ENCODE measurements at regions not wholly inside any gene's neighbourhood (a gene's known extent, or its start where the extent isn't known, plus 50 kb on each side); places are given as distances from the start of the nearest gene placed in this dataset.

DNA sequence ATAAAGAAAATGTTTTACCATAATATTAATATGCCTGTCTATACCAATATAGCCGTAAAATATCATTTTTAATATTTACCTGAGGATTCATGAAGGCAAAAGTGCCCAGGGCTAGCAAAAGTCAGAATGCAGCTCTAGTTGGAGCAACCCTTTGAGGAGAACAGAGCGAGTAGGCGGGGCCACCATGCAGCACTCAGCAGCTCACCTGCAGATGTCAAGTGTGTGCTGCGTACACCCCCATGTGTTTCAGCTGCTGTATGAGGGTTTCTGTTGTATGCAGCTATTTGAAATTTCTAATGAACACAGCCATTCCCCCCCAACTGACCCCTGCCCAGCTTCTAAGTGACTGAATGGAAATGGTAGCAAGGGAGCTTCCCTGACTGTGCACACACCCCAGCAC lies 508.0 kb downstream of the QKI start:
- H3K9me2 ChIP-seq (replicated peaks; ENCODE audit: insufficient read depth, low read length): no peaks in the 10 kb centered on the region
- no peak overlapping the region for H3K9ac ChIP-seq (ENCODE audit: low read length)
- no peaks in the 10 kb centered on the region for H3K9me3 ChIP-seq (replicated peaks; ENCODE audit: insufficient read depth, low read length)
- no peaks in the 10 kb centered on the region for H3K79me2 ChIP-seq (ENCODE audit: low read length)
- H3K36me3 ChIP-seq (replicated peaks; ENCODE audit: insufficient read depth, low read length): no peaks in the 10 kb centered on the region
- no peaks in the 10 kb centered on the region for H3K27me3 ChIP-seq (replicated peaks; ENCODE audit: insufficient read depth, low read length)
- no peak overlapping the region for H2AFZ ChIP-seq (ENCODE audit: low read length)
- no peaks in the 10 kb centered on the region for H3K4me1 ChIP-seq (ENCODE audit: low read length)
- H3K4me3 ChIP-seq (ENCODE audit: low read length): no peak overlapping the region
- no peak overlapping the region for H3K4me2 ChIP-seq (ENCODE audit: low read depth, low read length)
- no peaks in the 10 kb centered on the region for H3F3A ChIP-seq (ENCODE audit: insufficient read depth, low read length)
- no peak for DNase-seq
- H3K27ac ChIP-seq (ENCODE audit: low read length): no peak overlapping the region
- TF ChIP-seq EZH2 (optimal IDR thresholded peaks at IDR 0.05; ENCODE audit: low read depth, low read length) (no peak), EZH2phosphoT487 (IDR thresholded peaks at IDR 0.05; ENCODE audit: low read length) (no peak)
- TF ChIP-seq, protein P1, sequence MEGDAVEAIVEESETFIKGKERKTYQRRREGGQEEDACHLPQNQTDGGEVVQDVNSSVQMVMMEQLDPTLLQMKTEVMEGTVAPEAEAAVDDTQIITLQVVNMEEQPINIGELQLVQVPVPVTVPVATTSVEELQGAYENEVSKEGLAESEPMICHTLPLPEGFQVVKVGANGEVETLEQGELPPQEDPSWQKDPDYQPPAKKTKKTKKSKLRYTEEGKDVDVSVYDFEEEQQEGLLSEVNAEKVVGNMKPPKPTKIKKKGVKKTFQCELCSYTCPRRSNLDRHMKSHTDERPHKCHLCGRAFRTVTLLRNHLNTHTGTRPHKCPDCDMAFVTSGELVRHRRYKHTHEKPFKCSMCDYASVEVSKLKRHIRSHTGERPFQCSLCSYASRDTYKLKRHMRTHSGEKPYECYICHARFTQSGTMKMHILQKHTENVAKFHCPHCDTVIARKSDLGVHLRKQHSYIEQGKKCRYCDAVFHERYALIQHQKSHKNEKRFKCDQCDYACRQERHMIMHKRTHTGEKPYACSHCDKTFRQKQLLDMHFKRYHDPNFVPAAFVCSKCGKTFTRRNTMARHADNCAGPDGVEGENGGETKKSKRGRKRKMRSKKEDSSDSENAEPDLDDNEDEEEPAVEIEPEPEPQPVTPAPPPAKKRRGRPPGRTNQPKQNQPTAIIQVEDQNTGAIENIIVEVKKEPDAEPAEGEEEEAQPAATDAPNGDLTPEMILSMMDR (IDR thresholded peaks at IDR 0.05; ENCODE audit: low read length): no peak
- no peaks in the 10 kb centered on the region for H4K20me1 ChIP-seq (ENCODE audit: insufficient read depth, low read length)

- Histone ChIP-seq H3K9me2 (replicated peaks; ENCODE audit: insufficient read depth, low read length) (no peaks in the 10 kb centered on the region), H3K27ac (ENCODE audit: low read length) (no peak overlapping the region), H3K36me3 (replicated peaks; ENCODE audit: insufficient read depth, low read length) (no peaks in the 10 kb centered on the region), H3K9me3 (replicated peaks; ENCODE audit: insufficient read depth, low read length) (no peaks in the 10 kb centered on the region), H3K9ac (ENCODE audit: low read length) (no peak overlapping the region), H3K4me2 (ENCODE audit: low read depth, low read length) (no peak overlapping the region), H3K4me1 (ENCODE audit: low read length) (no peaks in the 10 kb centered on the region), H4K20me1 (ENCODE audit: insufficient read depth, low read length) (no peaks in the 10 kb centered on the region), H3F3A (ENCODE audit: insufficient read depth, low read length) (no peaks in the 10 kb centered on the region), H2AFZ (ENCODE audit: low read length) (no peak overlapping the region), H3K79me2 (ENCODE audit: low read length) (no peaks in the 10 kb centered on the region), H3K27me3 (replicated peaks; ENCODE audit: insufficient read depth, low read length) (no peaks in the 10 kb centered on the region), H3K4me3 (ENCODE audit: low read length) (no peak overlapping the region)
- TF ChIP-seq EZH2phosphoT487 (IDR thresholded peaks at IDR 0.05; ENCODE audit: low read length) (no peak), EZH2 (optimal IDR thresholded peaks at IDR 0.05; ENCODE audit: low read depth, low read length) (no peak)
- no peak for DNase-seq
These were observed 505.1 kb downstream of the QKI start for GRCh38 chr6:163919652-163920051.

DNA sequence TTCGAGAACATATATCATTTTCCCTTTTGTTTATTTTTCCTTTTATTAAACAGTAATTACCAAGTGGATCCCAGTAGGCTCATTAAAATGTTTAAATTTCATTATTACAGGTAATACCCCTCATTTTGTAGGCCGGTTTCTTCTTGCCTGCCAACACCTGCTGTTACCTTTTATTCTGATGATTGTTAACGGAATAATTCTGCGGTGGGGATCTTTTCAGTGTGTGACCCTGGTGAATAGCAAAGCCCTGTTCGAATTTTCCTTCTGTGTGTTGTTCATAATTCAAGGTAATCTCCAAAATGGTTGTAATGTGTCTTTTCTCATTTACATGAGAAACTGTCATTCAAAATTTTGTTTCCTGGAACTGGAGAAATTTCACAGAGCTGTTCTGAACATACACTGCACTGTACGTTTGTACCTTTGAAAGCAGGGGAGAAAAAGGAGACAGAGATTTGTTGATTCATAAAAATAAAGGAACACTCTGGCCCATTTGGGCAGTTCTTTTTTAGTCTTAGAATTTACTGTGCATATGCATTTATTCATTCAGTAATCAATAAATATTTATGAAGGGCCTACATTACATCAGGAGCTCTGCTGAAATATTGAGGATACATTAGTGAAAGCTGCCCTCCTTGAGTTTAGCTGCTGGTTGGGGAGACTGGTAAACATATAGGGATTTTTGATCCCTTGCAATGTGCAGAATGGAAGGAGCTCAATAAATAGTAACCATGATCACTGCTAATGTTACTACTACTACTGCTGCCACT lies 502.0 kb downstream of the QKI start:
- Histone ChIP-seq H3K79me2 (ENCODE audit: low read length) (no peaks in the 10 kb centered on the region), H3K4me1 (ENCODE audit: low read length) (no peaks in the 10 kb centered on the region), H3K9ac (ENCODE audit: low read length) (no peak overlapping the region), H3K9me2 (replicated peaks; ENCODE audit: insufficient read depth, low read length) (no peaks in the 10 kb centered on the region), H4K20me1 (ENCODE audit: insufficient read depth, low read length) (no peaks in the 10 kb centered on the region), H3K4me3 (ENCODE audit: low read length) (no peak overlapping the region), H3K9me3 (replicated peaks; ENCODE audit: insufficient read depth, low read length) (no peaks in the 10 kb centered on the region), H3K27ac (ENCODE audit: low read length) (no peak overlapping the region), H3K27me3 (replicated peaks; ENCODE audit: insufficient read depth, low read length) (no peaks in the 10 kb centered on the region), H2AFZ (ENCODE audit: low read length) (no peak overlapping the region), H3K4me2 (ENCODE audit: low read depth, low read length) (no peak overlapping the region), H3K36me3 (replicated peaks; ENCODE audit: insufficient read depth, low read length) (no peaks in the 10 kb centered on the region), H3F3A (ENCODE audit: insufficient read depth, low read length) (no peaks in the 10 kb centered on the region)
- TF ChIP-seq EZH2 (optimal IDR thresholded peaks at IDR 0.05; ENCODE audit: low read depth, low read length) (no peak), EZH2phosphoT487 (IDR thresholded peaks at IDR 0.05; ENCODE audit: low read length) (no peak)
- TF ChIP-seq, protein P1 (IDR thresholded peaks at IDR 0.05; ENCODE audit: low read length): no peak
- DNase-seq: no peak

DNA sequence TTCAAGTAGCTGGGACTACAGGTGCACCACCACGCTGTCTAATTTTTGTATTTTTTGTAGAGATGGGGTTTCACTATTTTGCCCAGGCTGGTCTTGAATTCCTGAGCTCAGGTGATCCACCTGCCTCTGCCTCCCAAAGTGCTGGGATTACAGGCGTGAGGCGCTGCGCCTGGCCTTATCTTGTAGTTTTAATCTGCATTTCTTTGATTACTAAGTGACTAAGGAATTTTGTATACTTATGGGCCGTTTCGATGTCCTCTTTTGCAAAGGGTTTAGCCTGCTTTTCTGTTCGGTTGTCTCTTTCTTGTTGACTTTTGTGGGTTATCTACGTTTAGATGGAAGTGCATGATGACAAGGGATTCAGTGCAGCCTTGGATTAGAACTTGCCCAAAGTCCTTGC lies 500.6 kb downstream of the QKI start:
- DNase-seq: no peak
- no peak for TF ChIP-seq EZH2phosphoT487 (IDR thresholded peaks at IDR 0.05; ENCODE audit: low read length)
- TF ChIP-seq, protein P1 (IDR thresholded peaks at IDR 0.05; ENCODE audit: low read length): no peak
- TF ChIP-seq EZH2 (optimal IDR thresholded peaks at IDR 0.05; ENCODE audit: low read depth, low read length): no peak
- no peak overlapping the region for H2AFZ ChIP-seq (ENCODE audit: low read length)
- no peaks in the 10 kb centered on the region for H3K36me3 ChIP-seq (replicated peaks; ENCODE audit: insufficient read depth, low read length)
- no peaks in the 10 kb centered on the region for H3K9me3 ChIP-seq (replicated peaks; ENCODE audit: insufficient read depth, low read length)
- H3K79me2 ChIP-seq (ENCODE audit: low read length): no peaks in the 10 kb centered on the region
- H4K20me1 ChIP-seq (ENCODE audit: insufficient read depth, low read length): no peaks in the 10 kb centered on the region
- no peak overlapping the region for H3K4me3 ChIP-seq (ENCODE audit: low read length)
- no peak overlapping the region for H3K9ac ChIP-seq (ENCODE audit: low read length)
- no peaks in the 10 kb centered on the region for H3K27me3 ChIP-seq (replicated peaks; ENCODE audit: insufficient read depth, low read length)
- no peak overlapping the region for H3K4me2 ChIP-seq (ENCODE audit: low read depth, low read length)
- no peak overlapping the region for H3K27ac ChIP-seq (ENCODE audit: low read length)
- no peaks in the 10 kb centered on the region for H3K9me2 ChIP-seq (replicated peaks; ENCODE audit: insufficient read depth, low read length)
- H3F3A ChIP-seq (ENCODE audit: insufficient read depth, low read length): no peaks in the 10 kb centered on the region
- no peaks in the 10 kb centered on the region for H3K4me1 ChIP-seq (ENCODE audit: low read length)

Data from MM.1S (cell line).